Fibroblast of lung (primary cell): ENCODE measurements at regions not wholly inside any gene's neighbourhood (a gene's known extent, or its start where the extent isn't known, plus 50 kb on each side); places are given as distances from the start of the nearest gene placed in this dataset.

Experiments
- DNase-seq, 2 donors: peaks; one replicate each; pipeline versions ENCODE4 v3.0.0 to v3.0.0-alpha.2; 2010; ENCODE audit warnings: low read depth in 2 of 2
- H2AFZ ChIP-seq: 2 replicates; pipeline ENCODE4 v1.5.1; 2012; ENCODE audit warnings: low read length, control low read depth, inconsistent platforms
- H3K27ac ChIP-seq: 2 replicates; pipeline ENCODE4 v1.5.1; 2011; ENCODE audit warnings: low read length, control low read depth; ENCODE audit not compliant: insufficient read depth
- H3K27me3 ChIP-seq: 2 replicates; pipeline ENCODE4 v1.5.1; 2011; ENCODE audit warnings: mild to moderate bottlenecking, low read length; ENCODE audit not compliant: control insufficient read depth, insufficient read depth
- H3K36me3 ChIP-seq: 2 replicates; pipeline ENCODE4 v1.5.1; 2011; ENCODE audit warnings: low read length; ENCODE audit not compliant: control insufficient read depth, insufficient read depth
- H3K4me1 ChIP-seq: 2 replicates; pipeline ENCODE4 v1.5.1; 2011; ENCODE audit warnings: low read length; ENCODE audit not compliant: control insufficient read depth, insufficient read depth; ENCODE audit errors: extremely low read depth
- H3K4me2 ChIP-seq: 2 replicates; pipeline ENCODE4 v1.5.1; 2011; ENCODE audit warnings: low read length, control low read depth; ENCODE audit not compliant: insufficient read depth; ENCODE audit errors: extremely low read depth
- H3K4me3 ChIP-seq, 4 experiments: fragments of 200-600 bp in 1 of 4; sonication (generic) in 1 of 4; replicated peaks in 1 of 4; 2 replicates each; pipeline ENCODE4 v1.5.1; 2011 to 2016; ENCODE audit warnings: low read length in 4 of 4, low read depth in 3 of 4, mild to moderate bottlenecking in 3 of 4, control low read depth in 2 of 4, inconsistent platforms in 1 of 4, mixed read lengths in 1 of 4; ENCODE audit not compliant: insufficient read depth in 1 of 4; ENCODE audit errors: control extremely low read depth in 1 of 4
- H3K79me2 ChIP-seq: 2 replicates; pipeline ENCODE4 v1.5.1; 2012; ENCODE audit warnings: mild to moderate bottlenecking, low read length, inconsistent platforms; ENCODE audit not compliant: control insufficient read depth, insufficient read depth
- H3K9ac ChIP-seq: 2 replicates; pipeline ENCODE4 v1.5.1; 2011; ENCODE audit warnings: mild to moderate bottlenecking, low read length, control low read depth; ENCODE audit not compliant: insufficient read depth
- H3K9me3 ChIP-seq: 2 replicates; pipeline ENCODE4 v1.5.1; 2012; ENCODE audit warnings: low read depth, low read length; ENCODE audit not compliant: control insufficient read depth, insufficient read depth
- H4K20me1 ChIP-seq: 2 replicates; pipeline ENCODE4 v1.5.1; 2011; ENCODE audit warnings: low read length; ENCODE audit not compliant: control insufficient read depth, insufficient read depth; ENCODE audit errors: extremely low read depth
- EZH2 ChIP-seq: IDR thresholded peaks from 2 replicates; pipeline ENCODE4 v1.5.1; 2012; ENCODE audit warnings: low read length, control low read depth, mild to moderate bottlenecking; ENCODE audit errors: missing control alignments
- TF ChIP-seq, protein P1 (sequence below), 2 donors: IDR thresholded peaks in 1 of 2; conservative IDR thresholded peaks in 1 of 2; 1 replicate in 1 of 2; 2 replicates in 1 of 2; pipeline ENCODE4 v1.5.1; 2011 to 2012; ENCODE audit warnings: low read length in 2 of 2, control low read depth in 1 of 2, inconsistent platforms in 1 of 2, low read depth in 1 of 2, mild to moderate bottlenecking in 1 of 2

DNA sequence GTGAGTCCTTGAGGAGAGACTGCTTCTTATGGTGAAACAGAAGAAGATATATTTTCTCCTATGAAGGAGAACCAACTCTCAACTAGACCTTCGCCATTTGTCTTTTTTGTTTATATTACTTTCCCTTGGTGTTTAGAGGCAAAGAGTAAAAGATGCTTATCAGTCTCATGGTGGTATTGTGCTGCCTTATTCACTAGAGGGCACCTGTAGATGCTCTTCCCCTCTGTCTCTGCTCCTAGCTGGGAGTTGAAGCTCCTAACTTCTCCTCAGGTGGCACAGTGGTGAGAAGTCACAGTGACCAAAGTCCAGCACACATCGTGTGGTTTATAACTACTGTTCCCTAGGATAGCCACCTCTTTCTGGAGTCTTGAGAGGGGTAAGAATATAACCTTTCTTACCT, 1359.6 kb downstream of the PLA2G4A start:
- H3K27ac ChIP-seq = no peak overlapping the region
- no peak overlapping the region for H3K9ac ChIP-seq
- DNase-seq = no peak
- H3K4me3 ChIP-seq = no peak overlapping the region
- TF ChIP-seq EZH2 = no peak
- TF ChIP-seq, protein P1, sequence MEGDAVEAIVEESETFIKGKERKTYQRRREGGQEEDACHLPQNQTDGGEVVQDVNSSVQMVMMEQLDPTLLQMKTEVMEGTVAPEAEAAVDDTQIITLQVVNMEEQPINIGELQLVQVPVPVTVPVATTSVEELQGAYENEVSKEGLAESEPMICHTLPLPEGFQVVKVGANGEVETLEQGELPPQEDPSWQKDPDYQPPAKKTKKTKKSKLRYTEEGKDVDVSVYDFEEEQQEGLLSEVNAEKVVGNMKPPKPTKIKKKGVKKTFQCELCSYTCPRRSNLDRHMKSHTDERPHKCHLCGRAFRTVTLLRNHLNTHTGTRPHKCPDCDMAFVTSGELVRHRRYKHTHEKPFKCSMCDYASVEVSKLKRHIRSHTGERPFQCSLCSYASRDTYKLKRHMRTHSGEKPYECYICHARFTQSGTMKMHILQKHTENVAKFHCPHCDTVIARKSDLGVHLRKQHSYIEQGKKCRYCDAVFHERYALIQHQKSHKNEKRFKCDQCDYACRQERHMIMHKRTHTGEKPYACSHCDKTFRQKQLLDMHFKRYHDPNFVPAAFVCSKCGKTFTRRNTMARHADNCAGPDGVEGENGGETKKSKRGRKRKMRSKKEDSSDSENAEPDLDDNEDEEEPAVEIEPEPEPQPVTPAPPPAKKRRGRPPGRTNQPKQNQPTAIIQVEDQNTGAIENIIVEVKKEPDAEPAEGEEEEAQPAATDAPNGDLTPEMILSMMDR (conservative IDR thresholded peaks at IDR 0.05 in 1 of 2, IDR thresholded peaks at IDR 0.05 in 1 of 2; ENCODE audit: low read depth in 1 of 2, low read length in 2 of 2) = no peak
- no peaks in the 10 kb centered on the region for H3K79me2 ChIP-seq
- H3K27me3 ChIP-seq = no peaks in the 10 kb centered on the region
- H4K20me1 ChIP-seq = no peaks in the 10 kb centered on the region
- H3K9me3 ChIP-seq = no peaks in the 10 kb centered on the region
- no peaks in the 10 kb centered on the region for H3K4me1 ChIP-seq
- H2AFZ ChIP-seq = no peak overlapping the region
- no peak overlapping the region for H3K4me2 ChIP-seq
- no peaks in the 10 kb centered on the region for H3K36me3 ChIP-seq

- H3K4me3 ChIP-seq = no peak overlapping the region
- DNase-seq = no peak
These were observed 1366.2 kb downstream of the PLA2G4A start for GRCh38 chr1:188194916-188195315.

DNA sequence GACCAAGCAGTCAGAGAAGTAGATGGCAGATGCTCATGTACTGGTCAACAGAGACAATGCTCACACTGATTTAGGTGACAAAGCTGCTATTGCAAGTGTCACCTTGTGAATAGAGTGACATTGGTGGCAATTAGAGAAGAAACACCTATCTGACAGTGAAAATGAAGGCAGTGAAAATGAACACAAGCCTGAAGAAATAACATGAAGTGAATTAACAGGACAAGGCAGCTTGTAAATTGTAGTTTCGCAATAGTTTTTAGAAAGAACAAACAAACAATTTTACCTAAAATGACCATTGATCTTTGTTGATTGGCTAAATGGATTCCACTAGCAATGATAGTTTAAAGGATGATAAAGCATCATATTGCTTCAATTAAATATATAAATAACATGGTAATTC, 1389.5 kb downstream of the PLA2G4A start:
- TF ChIP-seq, protein P1 (conservative IDR thresholded peaks at IDR 0.05 in 1 of 2, IDR thresholded peaks at IDR 0.05 in 1 of 2; ENCODE audit: low read depth in 1 of 2, low read length in 2 of 2) = no peak
- no peak for TF ChIP-seq EZH2
- no peak overlapping the region for H3K4me3 ChIP-seq
- no peaks in the 10 kb centered on the region for H4K20me1 ChIP-seq
- no peaks in the 10 kb centered on the region for H3K27me3 ChIP-seq
- no peaks in the 10 kb centered on the region for H3K9me3 ChIP-seq
- no peaks in the 10 kb centered on the region for H3K79me2 ChIP-seq
- H3K9ac ChIP-seq = no peak overlapping the region
- no peak overlapping the region for H2AFZ ChIP-seq
- no peaks in the 10 kb centered on the region for H3K4me1 ChIP-seq
- DNase-seq = no peak
- H3K36me3 ChIP-seq = no peaks in the 10 kb centered on the region
- no peak overlapping the region for H3K4me2 ChIP-seq
- no peak overlapping the region for H3K27ac ChIP-seq

More at GRCh38 chr1:188194916-188195315, 1366.2 kb downstream of the PLA2G4A start:
- Histone ChIP-seq H3K9ac (no peak overlapping the region), H3K4me1 (no peaks in the 10 kb centered on the region), H3K79me2 (no peaks in the 10 kb centered on the region), H3K27me3 (no peaks in the 10 kb centered on the region), H4K20me1 (no peaks in the 10 kb centered on the region), H3K4me2 (no peak overlapping the region), H3K9me3 (no peaks in the 10 kb centered on the region), H3K36me3 (no peaks in the 10 kb centered on the region), H2AFZ (no peak overlapping the region), H3K27ac (no peak overlapping the region)
- no peak for TF ChIP-seq EZH2
- TF ChIP-seq, protein P1 (conservative IDR thresholded peaks at IDR 0.05 in 1 of 2, IDR thresholded peaks at IDR 0.05 in 1 of 2; ENCODE audit: low read depth in 1 of 2, low read length in 2 of 2) = no peak
